Gastroesophageal sphincter (tissue), 3 donors: ENCODE measurements at regions not wholly inside any gene's neighbourhood (a gene's known extent, or its start where the extent isn't known, plus 50 kb on each side); places are given as distances from the start of the nearest gene placed in this dataset.

Source experiments
- EP300 ChIP-seq: sonication (generic); formaldehyde crosslinking; IDR thresholded peaks from one replicate; pipeline ENCODE4 v1.6.1; 2017; ENCODE audit warnings: antibody characterized with exemption, mild to moderate bottlenecking
- POLR2A ChIP-seq, 2 donors: fragments of 450-650 bp; IDR thresholded peaks; one replicate each; pipeline ENCODE4 v1.6.1; 2017; ENCODE audit warnings: antibody characterized with exemption in 2 of 2, mild to moderate bottlenecking in 2 of 2, moderate library complexity in 1 of 2
- POLR2AphosphoS5 ChIP-seq: sonication (generic); formaldehyde crosslinking; IDR thresholded peaks from one replicate; pipeline ENCODE4 v1.6.1; 2017; ENCODE audit warnings: antibody characterized with exemption
- TF ChIP-seq, protein P1 (sequence below), 4 experiments: fragments of 200-600 bp in 2 of 4; fragments of 450-650 bp in 2 of 4; sonication (generic) in 1 of 4; IDR thresholded peaks; one replicate each; pipeline ENCODE4 v1.5.1; 2017 to 2019; ENCODE audit warnings: antibody characterized with exemption in 4 of 4, mild to moderate bottlenecking in 2 of 4, moderate library complexity in 2 of 4

DNA sequence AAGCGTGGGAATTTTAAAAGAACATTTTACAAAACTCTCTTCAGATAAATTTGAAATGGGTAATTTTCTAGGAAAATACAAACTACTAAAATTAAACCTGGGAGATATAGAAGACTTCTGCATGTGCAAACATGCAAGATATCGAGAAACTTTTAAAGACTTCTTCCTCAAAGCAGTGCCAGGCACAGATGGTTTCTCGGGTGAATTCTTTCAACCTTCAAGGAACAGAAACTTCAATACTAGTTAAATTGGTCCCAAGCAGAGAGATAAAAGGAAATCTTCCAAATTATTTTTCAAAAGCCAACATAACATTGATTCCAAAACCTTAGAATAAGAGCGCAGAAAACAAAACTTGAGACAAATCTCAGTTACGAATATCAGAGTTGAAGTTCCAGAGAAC lies 732.7 kb downstream of the PDCD6IP start:
- no peak for TF ChIP-seq POLR2A (IDR thresholded peaks at IDR 0.05)
- TF ChIP-seq, protein P1, sequence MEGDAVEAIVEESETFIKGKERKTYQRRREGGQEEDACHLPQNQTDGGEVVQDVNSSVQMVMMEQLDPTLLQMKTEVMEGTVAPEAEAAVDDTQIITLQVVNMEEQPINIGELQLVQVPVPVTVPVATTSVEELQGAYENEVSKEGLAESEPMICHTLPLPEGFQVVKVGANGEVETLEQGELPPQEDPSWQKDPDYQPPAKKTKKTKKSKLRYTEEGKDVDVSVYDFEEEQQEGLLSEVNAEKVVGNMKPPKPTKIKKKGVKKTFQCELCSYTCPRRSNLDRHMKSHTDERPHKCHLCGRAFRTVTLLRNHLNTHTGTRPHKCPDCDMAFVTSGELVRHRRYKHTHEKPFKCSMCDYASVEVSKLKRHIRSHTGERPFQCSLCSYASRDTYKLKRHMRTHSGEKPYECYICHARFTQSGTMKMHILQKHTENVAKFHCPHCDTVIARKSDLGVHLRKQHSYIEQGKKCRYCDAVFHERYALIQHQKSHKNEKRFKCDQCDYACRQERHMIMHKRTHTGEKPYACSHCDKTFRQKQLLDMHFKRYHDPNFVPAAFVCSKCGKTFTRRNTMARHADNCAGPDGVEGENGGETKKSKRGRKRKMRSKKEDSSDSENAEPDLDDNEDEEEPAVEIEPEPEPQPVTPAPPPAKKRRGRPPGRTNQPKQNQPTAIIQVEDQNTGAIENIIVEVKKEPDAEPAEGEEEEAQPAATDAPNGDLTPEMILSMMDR (IDR thresholded peaks at IDR 0.05): no peak
- no peak for TF ChIP-seq POLR2AphosphoS5
- TF ChIP-seq EP300: no peak
